KG1 (cell line): ENCODE measurements at regions not wholly inside any gene's neighbourhood (a gene's known extent, or its start where the extent isn't known, plus 50 kb on each side); places are given as distances from the start of the nearest gene placed in this dataset.
"Not testable (repeated sequence)": the region's sequence is repeated elsewhere in the genome, so short reads cannot be mapped to it uniquely, and the experiment has no call there.

Experiments used
- DNase-seq: peaks from one replicate; lab custom pipeline; 2025; lab: John Stamatoyannopoulos, UW

DNA sequence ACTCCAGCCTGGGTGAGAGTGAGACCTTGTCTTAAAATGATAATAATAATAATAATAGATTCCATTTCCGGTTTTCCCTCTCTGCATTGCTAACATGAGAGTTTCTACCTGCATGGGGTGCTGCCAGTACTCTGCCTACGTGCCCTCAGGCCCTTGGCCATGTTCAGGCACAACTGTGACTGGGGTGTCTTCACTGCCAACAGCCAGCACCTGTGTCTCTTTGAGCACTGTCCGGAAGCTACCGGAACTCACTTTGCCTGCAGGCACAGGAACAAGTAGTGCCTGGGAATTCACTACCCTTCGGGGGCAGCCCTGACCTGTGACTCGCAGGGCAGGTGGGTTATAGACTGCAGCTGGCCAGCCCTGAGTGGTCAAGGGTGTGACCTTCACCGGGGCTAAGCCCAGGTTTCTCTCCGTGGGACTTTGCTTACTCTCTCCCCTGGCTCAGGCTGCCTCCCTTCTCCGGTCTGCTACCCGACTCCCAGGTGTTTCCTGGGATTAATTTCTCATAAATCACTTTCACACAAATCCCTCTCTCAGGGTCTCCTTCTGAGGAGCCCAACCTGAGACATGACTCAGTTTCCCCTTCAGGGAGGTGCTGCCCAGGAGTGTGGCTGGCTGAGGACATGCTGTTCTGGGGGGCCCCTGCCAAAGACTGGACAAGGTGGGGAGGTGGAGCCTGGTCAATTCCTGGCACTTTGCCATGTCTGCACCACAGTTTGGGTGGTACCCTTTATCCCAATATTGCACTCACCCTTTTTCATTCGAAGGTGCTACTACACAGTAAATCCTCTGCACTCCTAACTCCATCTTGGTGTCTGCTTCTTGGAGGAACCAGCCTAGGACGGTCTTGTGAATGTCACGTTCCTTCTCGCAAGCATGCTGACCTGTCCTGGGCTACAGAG, 79.5 kb upstream of the RALGAPA2 start:
- no peak for DNase-seq

GRCh38 chr20:20788308-20788707, 75.9 kb upstream of the RALGAPA2 start:
- DNase-seq: no peak

DNA sequence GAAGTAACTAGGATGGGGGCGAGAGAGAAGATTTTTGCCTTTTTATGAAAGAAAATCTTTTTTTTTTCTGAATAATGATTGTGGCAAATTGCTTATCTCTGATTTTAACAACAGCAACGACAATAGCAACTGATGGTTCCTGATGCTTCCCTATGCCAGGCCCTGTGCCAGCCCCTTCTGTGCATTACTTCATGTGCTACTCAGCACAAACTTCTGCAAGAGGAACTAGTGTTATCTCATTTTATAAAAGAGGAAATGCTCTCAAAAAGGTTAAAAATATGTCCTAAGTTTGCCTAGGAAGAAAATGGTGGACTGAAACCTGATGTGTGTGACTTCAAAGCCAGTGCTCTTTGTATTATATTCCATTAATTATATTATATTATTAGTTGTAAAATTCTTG, 74.0 kb upstream of the RALGAPA2 start:
- DNase-seq: peak; percentile 47

DNA sequence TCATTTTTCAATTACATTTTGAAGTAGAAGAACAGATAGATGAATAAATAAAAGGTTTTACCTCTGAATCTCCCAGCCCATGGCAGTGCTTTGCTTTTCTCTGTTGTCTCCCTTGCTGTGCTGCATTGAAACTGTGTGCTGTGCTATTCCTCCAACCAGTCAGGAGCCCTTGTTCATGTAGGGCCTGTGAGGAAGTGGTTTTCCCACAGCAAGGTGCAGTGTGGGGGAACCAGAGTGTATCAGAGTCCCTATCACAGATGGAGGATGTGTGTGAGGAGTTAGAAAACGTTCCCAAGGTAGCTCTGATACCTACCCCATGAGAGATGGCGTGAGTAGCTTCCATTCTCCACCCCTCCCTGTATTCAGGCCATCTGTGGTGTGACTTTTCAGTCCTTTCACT, 72.8 kb upstream of the RALGAPA2 start:
- DNase-seq: no peak

- DNase-seq: not testable (repeated sequence)
Observed at GRCh38 chr20:20784450-20784849, 72.0 kb upstream of the RALGAPA2 start.

DNA sequence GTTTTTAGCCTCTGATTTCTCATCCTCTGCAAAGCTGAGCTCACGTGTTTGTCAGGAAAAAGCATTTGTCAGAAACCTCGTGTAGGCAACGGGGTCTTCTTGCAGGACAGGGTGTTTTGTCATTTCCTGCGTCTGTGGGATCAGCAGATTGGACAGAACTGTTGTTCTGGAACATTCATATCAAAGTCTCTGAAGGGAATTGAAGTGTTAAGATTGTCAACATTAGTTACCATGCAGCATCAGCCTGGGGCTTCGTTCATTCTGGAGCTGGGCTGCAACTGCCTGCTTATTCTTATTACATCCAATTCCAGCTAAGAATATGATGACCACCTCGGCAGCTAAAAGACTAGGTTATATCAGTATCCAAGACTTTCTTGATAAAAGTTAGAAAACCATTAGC, 71.0 kb upstream of the RALGAPA2 start:
- no peak for DNase-seq

GRCh38 chr20:20782755-20783154, 70.3 kb upstream of the RALGAPA2 start:
- no peak for DNase-seq

DNA sequence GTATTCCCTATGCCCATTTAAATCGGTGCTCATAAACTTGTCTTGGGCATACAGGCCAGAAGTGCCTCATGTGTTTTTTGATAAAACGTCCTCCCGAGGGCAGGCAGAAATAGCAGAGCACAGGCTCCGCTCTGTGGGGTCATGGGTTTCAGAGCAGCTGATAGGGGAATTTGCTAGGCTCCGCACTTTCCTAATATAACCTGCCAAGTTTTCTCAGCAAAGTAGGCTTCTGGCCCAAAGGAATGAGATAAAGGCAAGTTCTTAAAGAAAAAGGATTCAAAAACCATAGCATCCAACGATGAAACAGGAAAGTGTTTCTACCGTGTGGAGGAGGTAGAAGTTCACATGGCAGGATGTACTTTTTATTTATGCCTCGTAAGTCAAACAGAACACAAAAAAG, 69.8 kb upstream of the RALGAPA2 start:
- DNase-seq: no peak

DNA sequence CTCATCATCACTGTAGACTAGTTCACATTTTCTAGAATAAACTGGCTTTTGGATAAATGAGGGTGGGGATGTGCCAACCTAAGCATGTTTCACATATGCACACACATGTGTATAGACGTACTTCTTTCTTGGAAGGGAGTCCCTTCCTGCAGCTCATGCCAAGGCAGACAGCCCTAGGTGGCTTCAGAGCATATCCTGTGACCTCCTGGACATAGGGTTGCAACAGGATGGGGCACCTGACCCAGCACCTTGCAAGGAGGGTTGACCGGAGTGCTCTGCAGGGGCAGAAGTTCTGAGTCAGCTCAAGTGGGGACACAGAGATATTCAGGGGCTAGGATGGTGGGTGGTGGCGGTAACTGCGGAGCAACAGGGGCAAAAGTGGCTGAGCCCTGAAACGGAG, 68.6 kb upstream of the RALGAPA2 start:
- DNase-seq: no peak

DNA sequence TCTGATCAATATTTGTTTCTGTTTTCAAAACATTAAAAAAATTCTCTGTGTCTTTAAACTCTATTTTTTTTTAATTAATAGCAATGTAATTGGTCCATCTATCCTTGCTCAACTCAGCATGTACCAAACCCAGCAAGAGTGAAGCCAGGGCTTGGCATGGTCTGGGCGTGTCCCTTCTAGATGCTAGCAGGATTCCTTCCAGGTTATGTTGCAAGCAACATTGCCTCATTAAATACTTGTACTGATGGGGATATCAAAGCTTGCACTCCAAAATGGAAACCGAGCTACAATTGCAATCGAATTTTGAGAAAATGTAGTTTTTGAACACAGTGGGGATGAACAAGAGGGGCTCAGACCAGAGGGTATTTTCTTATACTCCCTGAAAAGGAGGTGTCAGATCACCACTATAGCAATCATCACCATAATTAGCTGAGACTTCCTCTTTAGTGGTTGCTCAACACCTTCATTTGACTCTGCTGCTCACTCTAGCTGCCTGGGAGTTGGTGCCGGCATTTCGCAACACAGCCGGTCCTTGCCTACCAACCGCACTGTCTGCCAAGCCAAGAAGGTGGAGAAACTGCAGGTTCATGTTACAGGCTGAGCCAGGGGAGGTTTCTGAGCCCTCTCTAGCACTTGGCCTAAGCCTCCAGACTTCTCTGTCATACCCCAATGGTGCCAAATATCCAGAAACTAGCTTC, 67.8 kb upstream of the RALGAPA2 start:
- peak; percentile 80 for DNase-seq

DNA sequence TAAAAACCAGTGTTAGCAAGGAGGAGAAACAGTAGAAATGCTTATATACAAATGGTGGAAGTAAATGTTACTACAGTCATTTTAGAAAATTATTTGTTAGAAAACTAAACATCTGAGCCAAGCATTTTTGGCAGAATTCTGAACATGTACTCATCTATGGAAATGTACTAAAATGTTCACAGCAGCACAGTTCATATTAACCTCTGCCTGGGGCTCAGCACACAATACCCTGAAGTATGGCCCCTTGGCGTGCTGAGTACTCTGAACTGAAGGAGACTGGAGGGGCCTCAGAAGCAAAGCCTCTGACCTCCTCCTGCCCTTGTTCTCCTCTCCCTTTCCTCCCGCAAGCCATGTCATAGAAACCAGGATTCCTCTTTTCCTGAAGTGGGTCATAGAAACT, 66.2 kb upstream of the RALGAPA2 start:
- no peak for DNase-seq

DNA sequence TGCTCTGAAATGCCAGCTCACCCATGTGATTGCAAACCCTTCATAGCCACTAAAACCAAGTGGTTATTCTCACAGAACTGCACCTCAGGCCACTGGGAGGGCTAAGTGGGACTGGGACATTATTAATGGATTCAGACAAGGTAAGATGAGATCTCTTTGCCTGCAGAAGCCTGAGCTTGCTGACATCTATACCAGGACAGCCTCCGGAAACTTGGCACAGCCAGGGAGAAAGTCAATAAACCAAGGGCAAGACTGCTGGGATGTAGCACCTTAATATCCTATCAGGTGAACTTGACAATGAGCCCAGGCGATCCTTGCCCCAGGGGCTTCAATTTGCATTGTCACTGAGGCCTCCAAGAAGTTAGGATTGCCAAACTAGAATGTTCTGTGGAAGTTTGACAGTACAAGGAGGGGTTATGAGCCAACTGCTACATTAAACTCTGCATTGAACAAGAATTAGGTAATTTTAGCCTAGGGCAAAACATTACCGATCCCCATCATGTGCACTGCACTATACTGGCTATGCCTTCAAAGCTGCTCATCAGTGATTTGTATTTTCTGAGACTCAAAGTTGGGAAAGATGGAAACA, 60.1 kb upstream of the RALGAPA2 start:
- DNase-seq: no peak

DNA sequence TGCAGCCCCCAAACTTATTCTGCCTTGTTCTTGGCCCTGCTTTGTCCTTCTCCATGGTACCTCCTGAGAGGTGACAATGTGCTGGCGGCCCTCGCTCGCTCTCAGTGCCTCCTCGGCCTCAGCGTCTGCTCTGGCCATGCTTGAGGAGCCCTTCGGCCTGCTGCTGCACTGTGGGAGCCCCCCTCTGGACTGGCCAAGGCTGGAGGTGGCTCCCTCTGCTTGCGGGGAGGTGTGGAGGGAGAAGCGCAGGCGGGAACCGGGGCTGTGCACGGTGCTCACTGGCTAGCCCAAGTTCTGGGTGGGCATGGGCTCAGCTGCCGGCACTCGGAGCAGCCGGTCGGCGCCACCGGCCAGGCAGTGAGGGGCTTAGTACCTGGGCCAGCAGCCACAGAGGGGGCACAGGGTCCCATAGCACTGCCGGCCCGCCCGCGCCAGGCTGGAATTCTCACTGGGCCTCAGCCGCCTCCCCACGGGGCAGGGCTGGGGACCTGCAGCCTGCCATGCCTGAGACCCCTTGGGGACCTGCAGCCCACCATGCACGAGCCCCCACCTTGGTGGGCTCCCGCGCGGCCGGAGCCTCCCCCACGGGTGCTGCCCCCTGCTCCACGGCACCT, 55.9 kb upstream of the RALGAPA2 start:
- DNase-seq: no peak

DNA sequence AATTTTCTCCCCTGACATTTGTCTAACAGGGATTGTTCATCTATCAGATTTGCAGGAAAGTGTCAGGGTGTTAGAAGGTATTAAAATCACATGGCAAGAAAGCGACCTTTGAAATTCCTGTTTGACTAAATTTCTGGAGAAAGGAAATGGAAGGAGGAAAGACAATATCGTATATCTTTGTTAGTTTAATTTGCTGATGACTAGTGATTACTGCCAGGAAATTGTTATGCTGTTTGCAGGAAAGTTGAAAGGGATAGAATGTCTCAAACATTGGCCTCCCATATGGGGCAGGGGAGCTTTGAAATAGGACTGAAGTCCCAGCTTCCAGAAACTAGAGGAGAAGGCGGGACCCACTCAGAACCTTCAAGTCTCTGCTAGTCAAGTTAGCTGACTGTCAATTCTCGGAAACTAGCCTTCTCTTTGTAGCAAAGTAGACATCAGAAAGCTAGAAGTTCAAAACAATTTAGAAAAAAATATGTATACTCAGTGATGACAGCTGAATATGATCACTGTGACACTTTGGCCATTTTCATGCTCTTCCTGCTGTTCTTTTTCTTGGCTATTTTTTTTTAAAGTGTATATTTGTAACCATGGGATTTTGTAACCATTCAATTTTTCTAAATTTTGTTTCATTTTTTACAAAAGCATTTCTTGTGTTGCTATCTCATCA, 53.4 kb upstream of the RALGAPA2 start:
- DNase-seq: no peak

- no peak for DNase-seq
Observed at GRCh38 chr20:20763650-20764049, 51.2 kb upstream of the RALGAPA2 start.
